ENCODE measurements at regions not wholly inside any gene's neighbourhood (a gene's known extent, or its start where the extent isn't known, plus 50 kb on each side); places are given as distances from the start of the nearest gene placed in this dataset.

DNA sequence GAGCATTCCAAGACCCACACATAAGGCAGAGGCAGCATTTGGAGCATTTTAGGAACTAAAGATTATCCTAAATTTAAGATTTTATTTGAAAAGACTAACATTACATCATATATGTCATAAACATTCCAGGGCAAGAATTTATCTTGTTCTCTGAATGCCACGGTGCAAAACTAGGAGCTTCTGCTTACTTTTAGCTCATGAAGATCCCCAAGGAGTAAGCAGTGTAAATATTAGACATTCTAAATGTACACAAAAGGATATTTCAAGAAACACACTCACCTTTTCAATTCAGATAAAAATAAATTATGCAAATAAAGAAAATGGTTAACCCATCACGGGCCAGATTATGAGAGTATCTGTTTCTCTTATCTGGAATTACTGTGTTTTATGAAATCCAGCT lies 101.7 kb upstream of the ETAA1 start:
- no peak for DNase-seq (ENCODE audit: low read depth)
- H3K4me3 ChIP-seq (ENCODE audit: low read depth, low read length), result no peak overlapping the region
- TF ChIP-seq, protein P1, sequence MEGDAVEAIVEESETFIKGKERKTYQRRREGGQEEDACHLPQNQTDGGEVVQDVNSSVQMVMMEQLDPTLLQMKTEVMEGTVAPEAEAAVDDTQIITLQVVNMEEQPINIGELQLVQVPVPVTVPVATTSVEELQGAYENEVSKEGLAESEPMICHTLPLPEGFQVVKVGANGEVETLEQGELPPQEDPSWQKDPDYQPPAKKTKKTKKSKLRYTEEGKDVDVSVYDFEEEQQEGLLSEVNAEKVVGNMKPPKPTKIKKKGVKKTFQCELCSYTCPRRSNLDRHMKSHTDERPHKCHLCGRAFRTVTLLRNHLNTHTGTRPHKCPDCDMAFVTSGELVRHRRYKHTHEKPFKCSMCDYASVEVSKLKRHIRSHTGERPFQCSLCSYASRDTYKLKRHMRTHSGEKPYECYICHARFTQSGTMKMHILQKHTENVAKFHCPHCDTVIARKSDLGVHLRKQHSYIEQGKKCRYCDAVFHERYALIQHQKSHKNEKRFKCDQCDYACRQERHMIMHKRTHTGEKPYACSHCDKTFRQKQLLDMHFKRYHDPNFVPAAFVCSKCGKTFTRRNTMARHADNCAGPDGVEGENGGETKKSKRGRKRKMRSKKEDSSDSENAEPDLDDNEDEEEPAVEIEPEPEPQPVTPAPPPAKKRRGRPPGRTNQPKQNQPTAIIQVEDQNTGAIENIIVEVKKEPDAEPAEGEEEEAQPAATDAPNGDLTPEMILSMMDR (IDR thresholded peaks at IDR 0.05; ENCODE audit: insufficient read depth, low read length), result no peak

DNA sequence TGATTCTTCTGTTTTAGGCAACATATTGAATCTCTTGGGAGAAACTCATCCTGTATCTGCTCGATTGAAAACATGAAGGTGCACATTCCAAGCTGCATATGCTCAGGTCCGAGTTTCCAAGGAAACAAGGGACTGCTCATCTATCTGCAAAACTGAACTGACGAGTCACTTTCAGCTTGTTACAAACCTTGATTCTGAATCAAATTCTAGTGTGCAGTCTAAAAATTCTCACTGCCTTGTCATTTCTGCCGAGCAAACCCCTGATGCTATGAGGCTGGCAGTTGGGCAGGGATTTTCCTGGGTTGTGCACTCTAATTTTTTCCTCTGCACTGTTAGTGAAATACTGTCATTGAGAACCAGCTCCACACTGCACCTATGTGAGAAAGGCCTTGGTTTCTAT lies 101.3 kb upstream of the ETAA1 start:
- TF ChIP-seq, protein P1 (IDR thresholded peaks at IDR 0.05; ENCODE audit: insufficient read depth, low read length), result no peak
- no peak overlapping the region for H3K4me3 ChIP-seq (ENCODE audit: low read depth, low read length)
- no peak for DNase-seq (ENCODE audit: low read depth)

DNA sequence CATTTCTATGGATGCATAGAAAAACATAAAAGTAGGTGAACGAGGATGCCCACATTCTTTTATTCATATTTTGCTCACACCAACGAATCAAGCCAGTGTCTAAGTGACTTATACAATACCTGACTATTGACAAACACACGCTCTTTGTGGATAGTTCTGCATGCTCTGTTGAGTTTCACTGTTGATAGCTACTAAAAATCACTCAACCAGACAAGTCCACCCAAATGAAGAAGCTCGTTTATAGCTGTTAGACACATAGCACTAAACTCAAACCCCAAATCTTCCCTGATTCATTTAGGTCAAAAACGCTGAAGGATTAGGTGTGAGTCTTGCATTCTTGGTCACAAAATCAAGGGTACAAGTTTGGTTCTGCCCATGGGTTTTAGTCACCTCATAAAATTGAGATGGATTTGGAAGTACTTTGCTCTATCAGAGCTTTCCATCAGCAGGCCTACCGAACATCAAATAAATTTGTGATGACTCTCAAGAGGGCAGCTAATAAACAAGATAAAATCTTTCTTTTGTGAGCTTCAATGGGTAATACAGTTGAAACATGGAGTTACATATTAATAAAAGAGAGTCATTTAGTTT lies 92.7 kb upstream of the ETAA1 start:
- no peak for DNase-seq (ENCODE audit: low read depth)
- TF ChIP-seq, protein P1 (IDR thresholded peaks at IDR 0.05; ENCODE audit: insufficient read depth, low read length), result no peak

DNA sequence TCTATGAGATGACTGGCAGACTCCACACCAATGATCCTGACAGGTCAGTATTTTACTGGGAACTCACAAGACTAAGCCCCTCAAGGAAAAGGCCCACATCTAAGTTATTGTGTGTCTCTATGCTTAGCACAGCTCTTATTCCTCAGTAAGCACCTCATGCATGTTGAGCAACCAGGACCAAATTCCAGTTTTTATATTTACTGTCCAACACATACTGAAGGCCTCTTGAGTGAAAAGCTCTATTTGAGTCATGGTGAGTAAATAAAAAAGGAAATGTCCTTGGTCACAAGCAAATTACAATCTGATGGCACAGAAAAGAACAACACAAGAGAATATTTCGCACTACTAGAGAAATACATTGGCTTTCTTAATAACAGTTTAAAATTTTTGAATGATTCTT lies 87.9 kb upstream of the ETAA1 start:
- DNase-seq (ENCODE audit: low read depth), result no peak

More for the DNA sequence above, 92.7 kb upstream of the ETAA1 start:
- no peak overlapping the region for H3K4me3 ChIP-seq (ENCODE audit: low read depth, low read length)

DNA sequence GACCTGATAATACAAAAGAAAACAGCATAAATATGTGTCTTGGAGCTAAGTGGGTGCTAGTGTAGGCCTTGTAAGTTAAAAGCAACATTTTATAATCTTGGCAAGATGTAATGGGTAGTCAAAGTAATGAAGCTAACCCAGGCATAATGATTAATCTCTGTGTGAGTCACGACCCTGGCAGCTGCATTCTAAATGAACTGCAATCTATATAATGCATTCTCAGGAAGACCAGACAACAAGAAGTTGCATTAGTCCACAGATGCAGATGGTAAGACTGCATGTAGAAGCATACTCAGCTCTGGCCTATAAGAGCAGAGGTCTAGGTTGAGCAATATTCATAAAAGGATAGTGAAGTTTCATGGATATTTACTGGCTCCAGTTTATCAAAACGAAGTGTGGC lies 85.6 kb upstream of the ETAA1 start:
- peak; percentile 94 for DNase-seq (ENCODE audit: low read depth)
- H3K4me3 ChIP-seq (ENCODE audit: low read depth, low read length), result no peak overlapping the region
- TF ChIP-seq, protein P1 (IDR thresholded peaks at IDR 0.05; ENCODE audit: insufficient read depth, low read length), result no peak

More for the DNA sequence above, 87.9 kb upstream of the ETAA1 start:
- no peak overlapping the region for H3K4me3 ChIP-seq (ENCODE audit: low read depth, low read length)
- TF ChIP-seq, protein P1 (IDR thresholded peaks at IDR 0.05; ENCODE audit: insufficient read depth, low read length), result no peak

DNA sequence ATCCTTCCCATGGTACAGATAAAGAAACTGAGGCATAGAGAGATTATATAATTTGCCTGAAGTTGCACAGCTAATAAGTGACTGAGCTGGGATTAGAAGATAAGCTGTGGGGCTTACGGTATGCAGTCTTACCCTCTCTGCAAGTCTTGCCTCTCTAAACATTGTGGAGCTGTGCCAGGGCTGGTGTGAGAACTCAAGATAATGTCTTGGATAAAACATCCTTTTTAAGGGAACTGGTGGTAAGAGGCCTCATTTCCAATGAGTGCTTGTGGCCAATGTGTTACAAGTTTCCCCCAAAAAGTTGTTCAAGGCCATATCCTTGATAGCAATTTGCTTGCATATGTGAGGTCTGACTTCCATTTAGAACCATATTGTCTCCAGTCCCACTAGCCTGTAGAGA lies 84.3 kb upstream of the ETAA1 start:
- TF ChIP-seq, protein P1 (IDR thresholded peaks at IDR 0.05; ENCODE audit: insufficient read depth, low read length), result no peak
- no peak overlapping the region for H3K4me3 ChIP-seq (ENCODE audit: low read depth, low read length)
- DNase-seq (ENCODE audit: low read depth), result no peak

DNA sequence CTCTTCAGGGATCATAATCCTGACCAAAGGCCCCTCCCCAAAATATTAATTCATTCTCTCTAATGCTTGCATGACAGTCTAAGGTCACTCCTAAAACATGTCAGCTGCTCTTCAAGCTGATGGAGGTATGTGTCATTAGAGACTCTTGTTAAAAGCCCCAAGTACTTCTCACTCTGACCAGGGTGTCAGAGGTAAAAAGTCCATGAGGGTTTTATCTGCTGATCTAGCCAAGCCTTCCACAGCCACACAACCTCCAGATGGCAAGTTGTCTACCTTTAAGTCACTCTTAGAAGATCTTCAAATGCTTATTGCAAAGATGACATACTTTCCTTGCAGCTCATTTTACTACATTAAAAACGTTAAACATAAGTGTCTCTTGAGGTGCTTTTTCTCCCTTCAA lies 83.6 kb upstream of the ETAA1 start:
- TF ChIP-seq, protein P1 (IDR thresholded peaks at IDR 0.05; ENCODE audit: insufficient read depth, low read length), result no peak
- no peak overlapping the region for H3K4me3 ChIP-seq (ENCODE audit: low read depth, low read length)
- no peak for DNase-seq (ENCODE audit: low read depth)
